ENCODE measurements at regions not wholly inside any gene's neighbourhood (a gene's known extent, or its start where the extent isn't known, plus 50 kb on each side); places are given as distances from the start of the nearest gene placed in this dataset.

- TF ChIP-seq JUND (IDR thresholded peaks at IDR 0.05), result no peak
- no peak for TF ChIP-seq POLR2AphosphoS5 (IDR thresholded peaks at IDR 0.05; ENCODE audit: low read depth, low read length)
- TF ChIP-seq SRF (IDR thresholded peaks at IDR 0.05; ENCODE audit: low read depth), result no peak
- no peak for TF ChIP-seq EZH2phosphoT487 (IDR thresholded peaks at IDR 0.05; ENCODE audit: borderline replicate concordance)
- no peak for TF ChIP-seq ZFX (IDR thresholded peaks at IDR 0.05)
- TF ChIP-seq, protein P1, sequence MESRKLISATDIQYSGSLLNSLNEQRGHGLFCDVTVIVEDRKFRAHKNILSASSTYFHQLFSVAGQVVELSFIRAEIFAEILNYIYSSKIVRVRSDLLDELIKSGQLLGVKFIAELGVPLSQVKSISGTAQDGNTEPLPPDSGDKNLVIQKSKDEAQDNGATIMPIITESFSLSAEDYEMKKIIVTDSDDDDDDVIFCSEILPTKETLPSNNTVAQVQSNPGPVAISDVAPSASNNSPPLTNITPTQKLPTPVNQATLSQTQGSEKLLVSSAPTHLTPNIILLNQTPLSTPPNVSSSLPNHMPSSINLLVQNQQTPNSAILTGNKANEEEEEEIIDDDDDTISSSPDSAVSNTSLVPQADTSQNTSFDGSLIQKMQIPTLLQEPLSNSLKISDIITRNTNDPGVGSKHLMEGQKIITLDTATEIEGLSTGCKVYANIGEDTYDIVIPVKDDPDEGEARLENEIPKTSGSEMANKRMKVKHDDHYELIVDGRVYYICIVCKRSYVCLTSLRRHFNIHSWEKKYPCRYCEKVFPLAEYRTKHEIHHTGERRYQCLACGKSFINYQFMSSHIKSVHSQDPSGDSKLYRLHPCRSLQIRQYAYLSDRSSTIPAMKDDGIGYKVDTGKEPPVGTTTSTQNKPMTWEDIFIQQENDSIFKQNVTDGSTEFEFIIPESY (IDR thresholded peaks at IDR 0.05; ENCODE audit: extremely low read depth, insufficient replicate concordance, low read length), result no peak
Observed at GRCh38 chr9:88237479-88237961, 99.2 kb upstream of the SPATA31C2 start (continued).

GRCh38 chr9:88236511-88237478, 98.5 kb upstream of the SPATA31C2 start:
- no peak for ATAC-seq
- Histone ChIP-seq H3K4me1 (ENCODE audit: control insufficient read depth in 1 of 2, insufficient read depth in 2 of 2, low read length in 2 of 2) (no peaks in the 10 kb centered on the region), H2AFZ (ENCODE audit: low read depth, low read length, poor library complexity, severe bottlenecking) (no peak overlapping the region), H3K79me2 (ENCODE audit: insufficient read depth, low read length) (no peaks in the 10 kb centered on the region), H3K9me3 (ENCODE audit: control insufficient read depth in 1 of 2, insufficient read depth in 1 of 2, low read depth in 1 of 2, low read length in 2 of 2) (no peaks in the 10 kb centered on the region), H3K4me2 (ENCODE audit: low read length) (no peak overlapping the region), H3K9me2 (ENCODE audit: insufficient read depth) (no peaks in the 10 kb centered on the region), H3K27me3 (ENCODE audit: insufficient read depth, low read length) (no peaks in the 10 kb centered on the region), H4K20me1 (ENCODE audit: insufficient read depth) (no peaks in the 10 kb centered on the region), H3K4me3 (replicated peaks in 1 of 2; ENCODE audit: low read depth in 1 of 2, low read length in 2 of 2) (no peak overlapping the region), H3K36me3 (ENCODE audit: control insufficient read depth in 1 of 2, insufficient read depth in 2 of 2, low read length in 2 of 2) (no peaks in the 10 kb centered on the region), H3K27ac (ENCODE audit: low read depth, low read length) (no peak overlapping the region), H3K9ac (ENCODE audit: low read length) (no peak overlapping the region)
- intact Hi-C loops (cut with micrococcal nuclease), result no loop called here
- ChIA-PET POLR2A (no interaction called here), RAD21 (ENCODE audit: low non-redundant PET in 1 of 2, low total read pairs in 2 of 2, uncharacterized antibody in 2 of 2, unreplicated experiment in 2 of 2) (no interaction called here), CTCF (no interaction called here)
- no TSS peak for BruUV-seq (replicated peaks)
- DNase-seq (ENCODE audit: low read depth, low spot score), result no peak
- TF ChIP-seq CEBPB (IDR thresholded peaks at IDR 0.05; ENCODE audit: low read depth), result no peak
- no peak for TF ChIP-seq ZNF274 (IDR thresholded peaks at IDR 0.05; ENCODE audit: low read depth, low read length)
- TF ChIP-seq EZH2phosphoT487 (IDR thresholded peaks at IDR 0.05; ENCODE audit: borderline replicate concordance), result no peak
- no peak for TF ChIP-seq EGR1 (IDR thresholded peaks at IDR 0.05; ENCODE audit: low read depth)
- no peak for TF ChIP-seq JUND (IDR thresholded peaks at IDR 0.05)
- TF ChIP-seq POLR2A (IDR thresholded peaks at IDR 0.05; ENCODE audit: borderline replicate concordance, extremely low read depth, insufficient read depth, insufficient read length), result no peak
- no peak for TF ChIP-seq MAX (IDR thresholded peaks at IDR 0.05)
- no peak for TF ChIP-seq YY1 (IDR thresholded peaks at IDR 0.05; ENCODE audit: extremely low read depth, insufficient replicate concordance, low read depth, low read length)
- no peak for TF ChIP-seq TCF7L2 (IDR thresholded peaks at IDR 0.05; ENCODE audit: borderline replicate concordance, extremely low read depth, insufficient read depth, insufficient read length)
- TF ChIP-seq CTCF (IDR thresholded peaks at IDR 0.05 in 2 of 3, conservative IDR thresholded peaks at IDR 0.05 in 1 of 3; ENCODE audit: borderline replicate concordance in 1 of 3, insufficient read depth in 1 of 3, low read depth in 2 of 3, low read length in 2 of 3), result no peak
- TF ChIP-seq SIN3A (IDR thresholded peaks at IDR 0.05; ENCODE audit: low read depth), result no peak
- TF ChIP-seq, protein P2, sequence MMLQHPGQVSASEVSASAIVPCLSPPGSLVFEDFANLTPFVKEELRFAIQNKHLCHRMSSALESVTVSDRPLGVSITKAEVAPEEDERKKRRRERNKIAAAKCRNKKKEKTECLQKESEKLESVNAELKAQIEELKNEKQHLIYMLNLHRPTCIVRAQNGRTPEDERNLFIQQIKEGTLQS (IDR thresholded peaks at IDR 0.05), result no peak
